Activated CD4-positive, CD25-positive, alpha-beta regulatory T cell treated with anti-CD3 and anti-CD28 coated beads, Interleukin-2, amount 50 U/mL, for 24 hours (primary cell): ENCODE measurements at regions not wholly inside any gene's neighbourhood (a gene's known extent, or its start where the extent isn't known, plus 50 kb on each side); places are given as distances from the start of the nearest gene placed in this dataset.

Experiments used
- ATAC-seq, 2 donors: fragments of 150-1000 bp; cut with Tn5 transposase; one replicate each; pipeline ENCODE4 v1.10.0; 2021; ENCODE audit warnings: mild to moderate bottlenecking in 1 of 2, moderate library complexity in 1 of 2

- ATAC-seq = no peak
These were observed 498.0 kb downstream of the TBL1XR1 start for GRCh38 chr3:176699288-176699687.

DNA sequence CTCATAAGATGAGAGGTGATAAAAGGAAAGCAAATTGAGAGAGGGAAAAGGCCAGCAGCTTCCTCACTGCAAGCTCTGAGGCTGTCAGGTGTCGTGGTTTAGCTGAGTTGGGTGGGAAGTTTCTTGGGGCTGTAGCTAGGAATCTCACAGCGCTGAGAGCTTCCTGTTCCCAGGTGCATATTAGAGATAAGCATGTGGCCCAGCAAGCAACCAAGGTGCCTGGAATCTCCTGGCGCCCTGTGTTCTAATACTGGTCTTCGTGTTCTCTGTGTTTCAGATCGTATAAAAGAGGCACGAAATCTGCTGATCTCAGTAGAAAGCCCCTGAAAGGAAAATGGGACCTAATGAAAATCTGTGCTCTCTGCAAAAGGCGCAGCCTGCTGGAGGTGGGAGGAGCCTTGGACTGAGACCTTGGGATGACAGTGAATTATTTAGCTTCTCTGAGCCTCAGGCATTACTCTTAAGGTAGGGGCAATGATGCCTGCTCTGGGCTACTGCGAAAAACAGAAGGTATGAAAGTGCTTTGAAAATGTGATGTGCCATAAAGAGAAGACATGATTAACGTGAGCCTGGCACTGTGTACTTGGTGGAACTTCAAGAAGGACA lies 499.9 kb downstream of the TBL1XR1 start:
- no peak for ATAC-seq

DNA sequence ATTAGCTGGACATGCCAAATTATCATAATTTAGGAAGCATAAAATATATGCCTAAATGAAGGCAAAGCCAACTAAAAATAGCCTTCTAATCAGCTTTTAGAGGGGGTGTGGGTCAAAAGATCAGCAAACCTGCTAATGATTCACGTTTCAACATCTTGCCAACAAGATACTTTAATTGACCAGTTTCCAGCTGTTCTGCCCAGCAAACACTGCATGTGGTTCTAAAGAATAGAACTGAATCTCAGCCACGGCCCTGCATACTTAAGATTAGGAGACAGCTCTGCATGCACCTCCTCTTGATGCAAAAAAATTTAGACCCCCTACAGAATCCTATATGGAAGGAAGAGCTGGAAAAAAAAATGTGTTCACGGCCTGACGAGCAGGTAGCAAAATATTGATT lies 500.5 kb downstream of the TBL1XR1 start:
- no peak for ATAC-seq

DNA sequence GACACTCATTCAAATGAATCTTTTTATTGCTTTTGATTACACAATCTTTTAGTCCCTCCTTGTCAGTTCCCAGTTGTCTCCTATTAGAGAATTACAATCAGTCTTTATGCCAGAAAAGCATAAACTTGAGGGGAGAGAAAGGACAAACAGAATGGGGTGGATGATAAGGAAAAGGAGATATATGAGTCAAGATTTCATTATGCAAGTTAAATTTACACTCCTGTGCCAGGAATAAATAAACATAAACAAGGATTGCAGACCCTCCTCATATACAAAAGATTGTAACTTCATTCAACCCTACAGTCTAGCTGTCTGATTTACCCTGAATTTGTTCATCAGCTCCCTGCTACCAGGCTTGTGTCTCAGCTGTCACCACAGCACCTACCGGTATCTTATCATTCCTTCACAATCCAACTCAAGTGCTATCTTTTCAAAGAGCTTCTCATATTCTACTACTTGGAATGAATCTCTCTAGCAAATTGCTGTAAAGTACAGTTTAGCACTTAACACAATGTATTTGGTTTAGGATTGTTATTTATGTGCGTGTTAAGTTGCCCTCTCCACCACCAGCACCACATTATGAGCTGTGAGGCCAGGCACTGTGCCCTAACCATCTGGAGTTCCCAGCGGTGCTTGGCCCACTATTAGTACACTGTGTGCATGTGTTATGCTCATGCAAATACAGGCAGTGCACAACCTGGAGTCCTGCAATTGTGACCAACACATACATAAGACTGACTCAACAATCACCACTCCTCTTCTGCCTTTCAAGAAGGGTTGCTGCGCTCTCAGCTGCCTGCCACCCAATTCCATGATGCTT lies 504.1 kb downstream of the TBL1XR1 start:
- no peak for ATAC-seq

DNA sequence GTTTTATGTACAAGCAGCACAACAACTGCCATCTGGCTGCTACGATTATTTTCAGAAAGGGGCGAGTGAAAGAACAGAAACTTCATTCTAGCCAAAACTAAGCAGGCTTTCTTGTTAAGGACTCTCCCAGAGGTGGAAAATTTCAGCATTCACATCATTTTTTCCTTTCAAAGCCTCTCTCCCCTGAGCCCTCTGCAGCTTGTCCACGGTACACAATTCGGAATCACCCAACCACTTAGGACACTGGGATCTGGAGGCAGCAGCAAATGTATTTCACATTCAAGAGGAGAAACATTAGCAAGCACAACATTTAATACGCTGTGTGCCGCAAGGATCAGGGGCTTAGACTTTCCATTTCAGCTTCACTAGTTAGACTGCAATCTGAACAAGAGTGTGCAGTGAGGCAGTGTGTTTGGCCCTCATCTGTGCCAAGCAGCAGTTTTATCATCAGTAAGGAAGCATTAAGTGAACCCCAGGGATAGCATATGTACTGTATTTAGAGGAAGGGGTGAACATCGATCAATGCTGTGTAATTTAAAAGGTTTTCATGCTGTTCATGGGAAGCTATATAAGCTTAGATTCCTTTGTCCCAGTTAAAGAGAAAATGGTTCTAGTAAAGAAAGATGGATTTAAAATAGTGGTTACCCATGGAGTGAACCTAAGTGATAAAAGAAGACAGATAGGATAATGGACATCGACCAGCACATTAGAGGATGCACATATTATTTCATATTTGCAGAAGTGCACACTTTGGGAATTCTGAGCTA lies 504.9 kb downstream of the TBL1XR1 start:
- ATAC-seq = no peak

DNA sequence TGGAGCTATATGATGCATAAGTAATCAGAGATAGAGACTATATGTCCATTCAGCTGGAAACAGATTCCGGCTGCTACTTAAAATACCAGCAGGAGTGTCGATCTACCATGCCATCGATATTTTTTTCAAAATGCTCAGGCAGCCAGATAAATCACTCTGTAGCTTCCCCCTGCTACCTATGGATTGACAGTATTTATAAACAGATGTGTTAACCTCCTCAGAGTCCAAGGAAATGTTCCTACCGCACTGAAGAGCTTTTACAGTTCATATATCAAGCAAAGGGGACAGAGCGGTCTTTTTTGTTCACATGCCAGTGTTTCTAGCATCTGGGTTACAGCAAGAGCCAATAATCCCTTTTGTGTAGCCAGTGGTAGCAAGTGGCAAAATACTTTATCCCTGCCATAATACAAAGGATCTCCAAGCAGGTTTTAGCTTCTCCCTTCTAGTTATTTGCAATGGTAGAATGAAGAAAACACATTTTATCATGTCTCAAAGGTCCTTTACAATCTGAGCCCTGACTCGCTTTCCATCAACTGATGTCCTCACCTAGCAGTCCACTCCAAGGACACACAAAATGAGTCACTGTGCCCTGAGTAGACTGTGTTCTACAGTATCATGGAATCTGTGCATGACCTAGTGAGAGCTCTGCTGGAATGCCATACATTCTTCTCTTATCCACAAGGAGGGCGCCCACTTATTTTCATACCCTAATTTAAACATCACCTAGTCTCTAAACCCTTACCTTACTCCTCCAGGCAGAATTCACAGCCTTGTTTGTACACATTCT lies 507.0 kb downstream of the TBL1XR1 start:
- ATAC-seq = no peak

GRCh38 chr3:176687754-176688153 lies 509.5 kb downstream of the TBL1XR1 start:
- ATAC-seq = no peak

- ATAC-seq = no peak
These were observed 513.9 kb downstream of the TBL1XR1 start for GRCh38 chr3:176683382-176683781.

- ATAC-seq = no peak
These were observed 533.1 kb downstream of the TBL1XR1 start for GRCh38 chr3:176663837-176664831.

DNA sequence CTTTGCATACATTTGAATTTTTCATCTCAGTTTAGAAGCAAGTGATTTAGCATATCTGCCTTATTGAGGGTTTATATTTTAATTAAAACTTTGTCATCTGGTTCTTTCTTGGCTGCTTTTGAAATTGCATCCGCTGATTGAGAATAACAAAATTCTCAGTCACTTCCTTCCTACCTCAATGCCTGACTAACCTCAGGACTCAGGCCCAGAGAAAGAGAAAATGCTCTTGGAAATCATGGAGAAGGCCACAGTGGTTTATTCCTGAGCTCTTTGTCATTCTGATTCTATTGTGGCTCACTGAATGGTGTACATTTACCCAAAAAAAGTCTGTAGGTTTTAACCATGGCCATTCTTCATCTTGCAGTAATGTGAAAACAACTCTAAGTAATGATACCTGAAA lies 533.9 kb downstream of the TBL1XR1 start:
- no peak for ATAC-seq

- ATAC-seq = no peak
These were observed 535.8 kb downstream of the TBL1XR1 start for GRCh38 chr3:176661432-176661964.

GRCh38 chr3:176655404-176656094 lies 541.7 kb downstream of the TBL1XR1 start:
- no peak for ATAC-seq

GRCh38 chr3:176651622-176652021 lies 545.7 kb downstream of the TBL1XR1 start:
- ATAC-seq = no peak

GRCh38 chr3:176650478-176650877 lies 546.8 kb downstream of the TBL1XR1 start:
- ATAC-seq = peak in 1 of 2 donors; percentile 17

DNA sequence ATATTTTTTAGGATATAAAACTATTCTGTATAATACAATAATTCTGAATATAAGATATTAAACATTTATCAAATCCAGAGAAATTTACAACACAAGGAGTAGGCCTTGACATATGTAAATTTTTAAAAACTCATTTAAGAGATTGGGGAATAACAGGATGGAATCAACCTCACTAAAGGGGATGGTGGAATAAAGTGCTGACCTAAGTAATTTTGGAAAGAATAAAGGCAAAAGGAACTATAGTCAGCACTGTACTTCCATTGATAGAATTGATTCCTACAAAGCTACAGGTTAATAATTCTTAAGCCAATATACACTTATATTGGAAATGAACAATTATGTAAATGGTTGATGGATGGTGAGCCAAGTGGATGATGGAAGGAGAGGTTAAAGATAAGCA lies 549.3 kb downstream of the TBL1XR1 start:
- no peak for ATAC-seq

- no peak for ATAC-seq
These were observed 563.8 kb downstream of the TBL1XR1 start for GRCh38 chr3:176633511-176633910.

- ATAC-seq = no peak
These were observed 564.4 kb downstream of the TBL1XR1 start for GRCh38 chr3:176632925-176633324.

DNA sequence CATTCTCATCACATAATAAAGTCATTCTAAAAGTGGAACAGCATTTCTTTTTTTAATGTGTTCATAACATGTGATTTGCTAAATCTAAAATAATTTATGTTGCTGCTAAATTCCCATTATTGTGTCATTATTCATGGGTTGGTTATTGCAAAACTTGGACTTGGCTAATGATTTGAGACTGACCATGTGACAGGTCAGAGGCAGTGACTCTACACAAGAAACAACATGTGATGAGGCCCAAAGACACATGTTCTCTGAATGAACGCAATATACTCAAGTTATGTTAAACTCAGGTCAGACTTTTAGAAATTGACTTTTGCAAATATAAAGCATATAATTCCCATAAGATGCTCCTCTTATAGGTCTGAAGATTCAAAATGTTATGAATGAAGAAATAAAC lies 566.1 kb downstream of the TBL1XR1 start:
- ATAC-seq = no peak

DNA sequence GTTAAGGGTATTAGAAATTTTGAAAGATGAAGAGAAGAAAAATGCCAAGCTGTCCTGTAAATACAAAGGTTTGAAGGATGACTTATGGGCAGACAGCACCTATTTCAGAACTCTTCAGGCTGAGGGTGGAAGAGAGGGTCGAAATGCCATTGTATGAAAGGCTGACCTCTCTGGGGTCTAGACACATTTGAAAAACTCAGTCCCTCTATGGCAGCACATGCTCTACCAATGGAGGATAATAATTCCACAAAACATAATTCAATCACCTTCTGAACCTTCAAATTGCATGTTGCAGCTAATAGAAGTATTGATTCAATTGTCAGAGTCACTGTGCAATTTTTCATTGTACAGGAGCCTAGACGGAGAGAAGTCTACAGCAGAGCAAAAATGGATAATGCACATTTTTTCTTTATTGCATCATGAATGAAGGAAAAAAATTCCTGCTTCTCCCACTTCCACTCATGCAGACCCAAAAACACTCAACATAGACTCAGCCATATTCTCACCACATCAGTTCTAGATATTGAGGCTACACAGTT lies 569.1 kb downstream of the TBL1XR1 start:
- no peak for ATAC-seq

GRCh38 chr3:176623468-176624150 lies 573.7 kb downstream of the TBL1XR1 start:
- no peak for ATAC-seq
